ENCODE measurements at regions not wholly inside any gene's neighbourhood (a gene's known extent, or its start where the extent isn't known, plus 50 kb on each side); places are given as distances from the start of the nearest gene placed in this dataset.

- Histone ChIP-seq H3K36me3 (ENCODE audit: insufficient read depth, low read length, poor library complexity, severe bottlenecking) (no peaks in the 10 kb centered on the region), H3K4me1 (ENCODE audit: insufficient read depth, low read length, poor library complexity, severe bottlenecking) (no peaks in the 10 kb centered on the region), H3K27me3 (replicated peaks; ENCODE audit: insufficient read depth, low read depth, low read length, poor library complexity) (no peaks in the 10 kb centered on the region), H3K9me3 (ENCODE audit: low read depth, low read length, poor library complexity, severe bottlenecking) (no peaks in the 10 kb centered on the region), H3K4me3 (ENCODE audit: low read depth, low read length, poor library complexity, severe bottlenecking) (no peak overlapping the region), H3K27ac (ENCODE audit: low read depth, low read length, poor library complexity, severe bottlenecking) (no peak overlapping the region)
- TF ChIP-seq EZH2 (IDR thresholded peaks at IDR 0.05; ENCODE audit: borderline replicate concordance, low read depth, low read length, poor library complexity, severe bottlenecking) (no peak), CTCF (conservative IDR thresholded peaks at IDR 0.05; ENCODE audit: low read depth, low read length) (no peak)
- ChIA-PET CTCF (no interaction called here), POLR2A (ENCODE audit: low non-redundant PET) (no interaction called here)
- intact Hi-C loops (cut with micrococcal nuclease; ENCODE audit: unreplicated experiment): no loop called here
- no TSS peak for BruUV-seq (replicated peaks)
- no peak for DNase-seq (ENCODE audit: low spot score)
Measured at GRCh38 chr9:90991953-90992352, 190.3 kb downstream of the SYK start.

GRCh38 chr9:90995516-90995915 is 193.9 kb downstream of the SYK start:
- Histone ChIP-seq H3K4me3 (ENCODE audit: low read depth, low read length, poor library complexity, severe bottlenecking) (no peak overlapping the region), H3K27me3 (replicated peaks; ENCODE audit: insufficient read depth, low read depth, low read length, poor library complexity) (no peaks in the 10 kb centered on the region), H3K9me3 (ENCODE audit: low read depth, low read length, poor library complexity, severe bottlenecking) (no peaks in the 10 kb centered on the region), H3K4me1 (ENCODE audit: insufficient read depth, low read length, poor library complexity, severe bottlenecking) (no peaks in the 10 kb centered on the region), H3K36me3 (ENCODE audit: insufficient read depth, low read length, poor library complexity, severe bottlenecking) (no peaks in the 10 kb centered on the region), H3K27ac (ENCODE audit: low read depth, low read length, poor library complexity, severe bottlenecking) (no peak overlapping the region)
- DNase-seq (ENCODE audit: low spot score): no peak
- ChIA-PET CTCF (no interaction called here), POLR2A (ENCODE audit: low non-redundant PET) (no interaction called here)
- intact Hi-C loops (cut with micrococcal nuclease; ENCODE audit: unreplicated experiment): no loop called here
- TF ChIP-seq CTCF (conservative IDR thresholded peaks at IDR 0.05; ENCODE audit: low read depth, low read length) (no peak), EZH2 (IDR thresholded peaks at IDR 0.05; ENCODE audit: borderline replicate concordance, low read depth, low read length, poor library complexity, severe bottlenecking) (no peak)
- no TSS peak for BruUV-seq (replicated peaks)

- CTCF ChIA-PET: no interaction called here
- Histone ChIP-seq H3K4me1 (ENCODE audit: insufficient read depth, low read length, poor library complexity, severe bottlenecking) (no peaks in the 10 kb centered on the region), H3K27ac (ENCODE audit: low read depth, low read length, poor library complexity, severe bottlenecking) (no peak overlapping the region), H3K9me3 (ENCODE audit: low read depth, low read length, poor library complexity, severe bottlenecking) (no peaks in the 10 kb centered on the region), H3K36me3 (ENCODE audit: insufficient read depth, low read length, poor library complexity, severe bottlenecking) (no peaks in the 10 kb centered on the region), H3K27me3 (replicated peaks; ENCODE audit: insufficient read depth, low read depth, low read length, poor library complexity) (no peaks in the 10 kb centered on the region), H3K4me3 (ENCODE audit: low read depth, low read length, poor library complexity, severe bottlenecking) (no peak overlapping the region)
- no TSS peak for BruUV-seq (replicated peaks)
- no peak for DNase-seq (ENCODE audit: low spot score)
- intact Hi-C loops (cut with micrococcal nuclease; ENCODE audit: unreplicated experiment): no loop called here
- POLR2A ChIA-PET (ENCODE audit: low non-redundant PET): no interaction called here
- TF ChIP-seq CTCF (conservative IDR thresholded peaks at IDR 0.05; ENCODE audit: low read depth, low read length) (no peak), EZH2 (IDR thresholded peaks at IDR 0.05; ENCODE audit: borderline replicate concordance, low read depth, low read length, poor library complexity, severe bottlenecking) (no peak)
Measured at GRCh38 chr9:90996154-90997065, 194.8 kb downstream of the SYK start.
